ENCODE measurements at regions not wholly inside any gene's neighbourhood (a gene's known extent, or its start where the extent isn't known, plus 50 kb on each side); places are given as distances from the start of the nearest gene placed in this dataset.

DNA sequence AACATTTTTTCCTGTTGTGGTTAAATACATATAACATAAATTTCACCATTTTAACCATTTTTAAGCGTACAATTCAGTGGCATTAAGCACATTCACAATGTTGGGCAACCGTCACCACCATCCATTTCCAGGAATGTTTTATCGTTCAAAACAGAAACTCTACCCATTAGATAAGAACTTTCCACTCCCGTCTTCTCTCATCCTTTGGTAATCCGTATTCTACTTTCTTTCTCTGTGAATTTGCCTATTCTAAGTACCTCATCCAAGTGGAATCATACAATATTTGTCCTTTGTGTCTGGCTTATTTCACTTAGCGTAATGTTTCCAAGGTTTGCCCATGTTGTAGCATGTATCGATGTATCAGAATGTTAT lies 336.0 kb downstream of the RRAGC start:
- H2AFZ ChIP-seq (ENCODE audit: low read depth, low read length): no peak overlapping the region
- no peak overlapping the region for H3K9ac ChIP-seq (ENCODE audit: low read length)
- no peak overlapping the region for H3K27ac ChIP-seq (ENCODE audit: low read length)
- H3K36me3 ChIP-seq (ENCODE audit: insufficient read depth, low read length): no peaks in the 10 kb centered on the region
- TF ChIP-seq TAF1 (IDR thresholded peaks at IDR 0.05; ENCODE audit: low read depth) (no peak), MXI1 (conservative IDR thresholded peaks at IDR 0.05; ENCODE audit: poor library complexity, severe bottlenecking) (no peak)
- no peak overlapping the region for H3K4me3 ChIP-seq (ENCODE audit: low read length)
- no peaks in the 10 kb centered on the region for H4K20me1 ChIP-seq (ENCODE audit: insufficient read depth)
- no peaks in the 10 kb centered on the region for H3K9me3 ChIP-seq (ENCODE audit: low read length)
- H3F3A ChIP-seq (ENCODE audit: insufficient read depth, low read length, poor library complexity, severe bottlenecking): no peaks in the 10 kb centered on the region
- no peak overlapping the region for H3K4me2 ChIP-seq (ENCODE audit: low read length)
- H3K27me3 ChIP-seq (ENCODE audit: insufficient read depth, low read depth, low read length): no peaks in the 10 kb centered on the region
- H3K9me2 ChIP-seq (ENCODE audit: insufficient read depth, low read length): no peaks in the 10 kb centered on the region
- H3K79me2 ChIP-seq (replicated peaks; ENCODE audit: insufficient read depth, low read length): no peaks in the 10 kb centered on the region

DNA sequence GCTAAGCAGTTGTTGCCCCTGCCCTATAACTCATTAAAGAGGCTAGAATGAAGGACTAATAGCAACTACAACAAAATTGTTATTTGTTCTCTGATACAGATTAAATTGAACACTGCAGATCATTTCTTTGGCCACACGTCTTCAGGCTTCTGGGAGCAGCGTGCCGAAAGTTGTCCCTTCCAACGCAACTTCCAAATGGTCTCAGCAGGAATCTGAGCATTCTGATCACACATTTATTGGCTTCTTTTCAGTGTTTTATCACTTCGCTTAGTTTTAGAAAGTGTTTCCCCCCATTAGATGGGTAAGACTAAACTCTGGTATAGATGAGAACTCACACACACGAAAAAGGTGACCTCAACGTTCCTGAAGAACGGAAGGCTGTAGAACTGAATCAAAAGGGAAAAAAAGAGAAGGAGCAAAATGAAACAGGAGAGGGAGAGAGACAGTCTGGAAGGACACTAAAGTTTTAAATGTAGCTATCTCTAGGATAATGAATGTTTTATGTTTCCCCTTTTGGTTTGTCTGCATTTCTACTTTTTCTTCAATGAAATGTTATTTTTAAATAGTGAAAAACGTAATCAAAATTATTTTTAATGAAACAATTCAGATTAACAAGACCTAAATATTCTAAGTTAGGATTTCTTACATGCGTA lies 336.5 kb downstream of the RRAGC start:
- H3F3A ChIP-seq (ENCODE audit: insufficient read depth, low read length, poor library complexity, severe bottlenecking): no peaks in the 10 kb centered on the region
- no peaks in the 10 kb centered on the region for H4K20me1 ChIP-seq (ENCODE audit: insufficient read depth)
- no peak overlapping the region for H3K4me3 ChIP-seq (ENCODE audit: low read length)
- no peak overlapping the region for H3K9ac ChIP-seq (ENCODE audit: low read length)
- H2AFZ ChIP-seq (ENCODE audit: low read depth, low read length): no peak overlapping the region
- no peak overlapping the region for H3K4me2 ChIP-seq (ENCODE audit: low read length)
- no peaks in the 10 kb centered on the region for H3K79me2 ChIP-seq (replicated peaks; ENCODE audit: insufficient read depth, low read length)
- no peaks in the 10 kb centered on the region for H3K9me2 ChIP-seq (ENCODE audit: insufficient read depth, low read length)
- no peaks in the 10 kb centered on the region for H3K9me3 ChIP-seq (ENCODE audit: low read length)
- no peaks in the 10 kb centered on the region for H3K27me3 ChIP-seq (ENCODE audit: insufficient read depth, low read depth, low read length)
- H3K36me3 ChIP-seq (ENCODE audit: insufficient read depth, low read length): no peaks in the 10 kb centered on the region
- TF ChIP-seq MXI1 (conservative IDR thresholded peaks at IDR 0.05; ENCODE audit: poor library complexity, severe bottlenecking) (no peak), SMC3 (conservative IDR thresholded peaks at IDR 0.05; ENCODE audit: poor library complexity) (no peak), REST (IDR thresholded peaks at IDR 0.05; ENCODE audit: borderline replicate concordance) (no peak), EP300 (conservative IDR thresholded peaks at IDR 0.05; ENCODE audit: poor library complexity, severe bottlenecking) (no peak), POLR2AphosphoS5 (IDR thresholded peaks at IDR 0.05) (no peak), RAD21 (conservative IDR thresholded peaks at IDR 0.05) (no peak), EZH2 (IDR thresholded peaks at IDR 0.05; ENCODE audit: borderline replicate concordance, insufficient read depth, low read length, poor library complexity, severe bottlenecking) (no peak), TAF1 (IDR thresholded peaks at IDR 0.05; ENCODE audit: low read depth) (no peak)
- no peak overlapping the region for H3K27ac ChIP-seq (ENCODE audit: low read length)

DNA sequence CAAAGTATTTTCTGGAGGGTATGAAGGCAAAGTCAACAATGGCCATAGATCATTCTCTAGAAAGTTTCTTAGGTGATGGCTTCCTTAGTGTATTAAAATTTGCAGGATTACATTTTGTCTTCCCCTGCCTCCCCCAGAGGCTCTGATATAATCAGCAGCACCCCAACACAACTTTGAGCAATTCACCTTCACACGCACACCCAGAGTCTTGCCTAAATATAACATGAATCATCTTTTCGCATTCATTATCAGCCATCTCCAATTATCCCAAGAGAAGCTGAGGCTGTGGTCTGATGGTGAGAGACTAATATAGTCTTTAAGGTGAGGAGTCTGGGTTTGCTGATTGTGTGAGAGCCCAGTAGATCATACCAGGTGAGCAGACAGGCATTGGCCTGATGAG lies 343.0 kb downstream of the RRAGC start:
- H3F3A ChIP-seq (ENCODE audit: insufficient read depth, low read length, poor library complexity, severe bottlenecking): no peaks in the 10 kb centered on the region

More for the DNA sequence above, 343.0 kb downstream of the RRAGC start:
- H3K9me2 ChIP-seq (ENCODE audit: insufficient read depth, low read length): no peaks in the 10 kb centered on the region
- H3K4me3 ChIP-seq (ENCODE audit: low read length): no peak overlapping the region
- no peaks in the 10 kb centered on the region for H3K27me3 ChIP-seq (ENCODE audit: insufficient read depth, low read depth, low read length)
- TF ChIP-seq EZH2 (IDR thresholded peaks at IDR 0.05; ENCODE audit: borderline replicate concordance, insufficient read depth, low read length, poor library complexity, severe bottlenecking) (no peak), RAD21 (conservative IDR thresholded peaks at IDR 0.05) (no peak), SMC3 (conservative IDR thresholded peaks at IDR 0.05; ENCODE audit: poor library complexity) (no peak), MXI1 (conservative IDR thresholded peaks at IDR 0.05; ENCODE audit: poor library complexity, severe bottlenecking) (no peak), REST (IDR thresholded peaks at IDR 0.05; ENCODE audit: borderline replicate concordance) (no peak)
- H3K79me2 ChIP-seq (replicated peaks; ENCODE audit: insufficient read depth, low read length): no peaks in the 10 kb centered on the region
- no peak overlapping the region for H3K27ac ChIP-seq (ENCODE audit: low read length)
- no peak overlapping the region for H3K9ac ChIP-seq (ENCODE audit: low read length)
- H2AFZ ChIP-seq (ENCODE audit: low read depth, low read length): no peak overlapping the region
- no peak overlapping the region for H3K4me2 ChIP-seq (ENCODE audit: low read length)
- no peaks in the 10 kb centered on the region for H4K20me1 ChIP-seq (ENCODE audit: insufficient read depth)
- no peaks in the 10 kb centered on the region for H3K9me3 ChIP-seq (ENCODE audit: low read length)
- no peaks in the 10 kb centered on the region for H3K36me3 ChIP-seq (ENCODE audit: insufficient read depth, low read length)

Data from neural cell (in vitro differentiated cells).